ENCODE measurements at regions not wholly inside any gene's neighbourhood (a gene's known extent, or its start where the extent isn't known, plus 50 kb on each side); places are given as distances from the start of the nearest gene placed in this dataset.

DNA sequence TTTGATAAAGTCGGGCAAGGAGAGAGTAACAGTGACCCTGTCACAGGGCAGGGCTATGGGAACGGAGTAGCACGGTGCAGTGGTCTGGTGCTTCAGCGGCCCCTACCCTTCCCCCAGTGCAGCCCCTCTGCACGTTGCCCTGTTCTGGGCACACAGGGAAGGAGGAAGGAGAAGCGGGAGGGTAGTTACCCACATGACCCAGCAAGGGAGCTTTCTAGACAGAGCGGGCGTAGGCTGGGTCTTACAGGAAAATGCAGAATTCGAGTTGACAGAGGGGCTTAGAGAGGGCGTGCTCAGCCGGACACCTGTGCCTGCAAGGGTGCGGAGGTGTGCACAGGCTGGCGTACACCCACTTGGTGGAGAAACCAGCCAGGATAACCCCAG is 341.2 kb downstream of the NPHP4 start:
- DNase-seq: no peak

DNA sequence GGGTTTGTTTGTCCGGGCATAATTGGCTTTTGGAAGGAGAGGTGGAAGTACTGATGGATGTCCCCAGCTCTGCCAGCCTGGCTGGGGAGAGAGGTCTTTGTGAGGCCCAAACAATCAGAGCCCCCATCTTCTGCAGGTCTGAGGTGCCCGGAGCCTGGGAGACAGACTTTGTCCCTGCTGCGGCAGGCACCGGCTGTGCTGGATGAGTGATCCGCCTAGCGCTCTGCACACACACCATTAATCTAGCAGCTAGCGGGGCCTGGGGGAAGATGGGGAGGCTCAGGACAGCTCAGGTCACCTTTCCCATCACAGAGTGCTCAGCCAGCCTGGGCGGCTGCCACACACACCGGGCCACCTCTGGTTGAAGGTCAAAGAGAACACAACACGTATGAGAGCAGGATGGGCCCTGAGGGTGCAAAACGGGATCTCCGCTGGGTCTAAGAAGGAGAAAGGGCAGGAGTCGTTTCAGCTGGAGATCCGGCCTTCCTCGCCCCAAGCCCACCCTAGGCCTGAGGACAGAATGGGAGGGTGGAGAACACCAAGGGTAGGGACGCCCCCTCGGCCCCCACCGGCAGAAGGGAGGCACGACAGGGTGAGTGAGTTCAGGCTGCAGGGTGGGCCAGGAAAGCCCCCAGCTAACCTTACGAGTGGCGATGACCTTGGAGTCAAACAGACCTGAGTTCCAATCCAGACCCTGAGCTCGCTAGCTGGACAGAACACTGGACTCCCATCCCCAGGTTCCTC is 341.8 kb downstream of the NPHP4 start:
- no peak for DNase-seq

DNA sequence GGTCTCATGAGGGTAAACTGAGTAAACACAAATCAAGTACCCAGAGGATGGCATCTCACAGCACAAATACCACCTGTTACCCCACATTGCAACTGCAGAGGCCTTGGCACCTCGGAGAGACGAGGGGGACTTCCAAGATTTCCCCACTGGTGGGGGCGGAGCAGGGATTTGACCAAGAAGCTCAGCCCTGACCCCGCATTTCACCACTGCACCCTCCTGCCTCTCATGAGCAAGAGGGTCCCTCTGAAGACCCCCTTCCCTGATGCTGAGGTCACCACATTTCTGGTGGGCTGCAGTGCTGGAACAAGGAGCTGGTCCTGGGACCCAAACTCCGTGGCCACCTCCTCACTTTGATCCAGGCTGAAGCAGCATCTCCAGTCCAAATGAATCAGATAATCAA is 342.4 kb downstream of the NPHP4 start:
- no peak for DNase-seq

GRCh38 chr1:5649166-5649551 is 343.1 kb downstream of the NPHP4 start:
- no peak for DNase-seq

GRCh38 chr1:5648410-5649165 is 343.6 kb downstream of the NPHP4 start:
- no peak for DNase-seq

GRCh38 chr1:5647234-5647633 is 345.0 kb downstream of the NPHP4 start:
- no peak for DNase-seq

DNA sequence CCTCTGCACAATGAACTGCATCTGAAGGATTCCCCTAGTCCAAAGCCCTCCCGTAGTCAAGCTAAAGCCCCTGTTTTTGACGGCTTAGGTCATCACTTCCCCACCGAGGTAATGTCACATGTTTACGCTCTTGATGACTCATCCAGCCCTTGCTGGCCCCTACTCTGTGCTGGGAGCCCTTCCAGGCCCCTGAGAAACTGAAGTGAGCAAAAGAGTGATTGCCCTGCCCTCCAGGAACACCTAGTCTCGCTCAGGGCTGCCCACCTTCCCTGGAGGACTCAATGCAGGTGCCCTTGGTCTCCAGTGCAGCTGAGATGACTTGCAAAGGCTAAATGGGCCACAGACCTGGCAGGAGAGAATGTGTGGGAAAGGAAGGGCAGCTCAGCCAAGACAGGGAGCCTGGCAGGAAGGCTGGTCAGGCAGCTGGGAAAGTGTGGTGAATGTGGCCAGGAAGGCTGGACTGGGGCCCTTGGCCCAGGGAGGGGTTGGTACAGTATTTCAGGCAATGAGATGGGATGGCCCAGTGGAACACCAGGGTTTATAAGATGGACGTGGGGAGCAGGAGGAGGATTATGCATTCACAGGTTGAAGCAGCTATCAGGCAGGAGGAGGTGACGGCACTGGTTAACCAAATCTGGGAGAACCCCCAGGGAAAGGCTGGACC is 345.6 kb downstream of the NPHP4 start:
- DNase-seq: no peak

DNA sequence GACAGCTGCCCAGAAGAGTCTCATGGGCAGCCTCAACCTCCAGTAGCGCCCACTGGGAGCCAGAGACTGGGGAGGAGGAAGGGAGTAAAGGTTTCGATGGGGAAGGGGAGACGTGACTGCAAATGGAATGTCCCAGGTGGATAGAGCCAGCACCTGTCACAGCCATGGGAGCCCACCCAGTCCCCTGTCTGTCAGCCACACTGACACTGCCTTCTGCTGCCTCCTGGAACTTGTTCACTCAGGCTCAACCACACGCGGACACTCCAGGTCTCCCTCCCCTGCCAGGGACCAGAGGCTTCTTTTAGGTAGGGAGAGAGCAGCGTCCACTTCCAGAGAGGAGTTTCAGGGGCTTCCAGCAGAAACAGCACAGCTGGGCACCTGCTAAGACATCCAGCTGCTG is 346.3 kb downstream of the NPHP4 start:
- DNase-seq: no peak

DNA sequence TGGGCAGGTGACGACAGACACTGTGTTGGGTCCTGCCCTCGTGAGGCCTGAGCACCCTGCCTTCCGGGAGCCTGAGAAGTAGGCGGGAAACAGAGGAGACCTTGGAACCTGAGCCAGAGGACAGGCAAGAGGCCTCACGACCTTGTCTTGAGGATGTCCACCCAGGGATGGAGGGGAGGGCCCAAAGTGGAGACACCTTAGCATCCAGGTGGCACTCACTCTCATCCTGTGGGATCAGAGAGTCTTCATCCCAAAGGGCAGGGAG is 347.2 kb downstream of the NPHP4 start:
- DNase-seq: no peak

DNA sequence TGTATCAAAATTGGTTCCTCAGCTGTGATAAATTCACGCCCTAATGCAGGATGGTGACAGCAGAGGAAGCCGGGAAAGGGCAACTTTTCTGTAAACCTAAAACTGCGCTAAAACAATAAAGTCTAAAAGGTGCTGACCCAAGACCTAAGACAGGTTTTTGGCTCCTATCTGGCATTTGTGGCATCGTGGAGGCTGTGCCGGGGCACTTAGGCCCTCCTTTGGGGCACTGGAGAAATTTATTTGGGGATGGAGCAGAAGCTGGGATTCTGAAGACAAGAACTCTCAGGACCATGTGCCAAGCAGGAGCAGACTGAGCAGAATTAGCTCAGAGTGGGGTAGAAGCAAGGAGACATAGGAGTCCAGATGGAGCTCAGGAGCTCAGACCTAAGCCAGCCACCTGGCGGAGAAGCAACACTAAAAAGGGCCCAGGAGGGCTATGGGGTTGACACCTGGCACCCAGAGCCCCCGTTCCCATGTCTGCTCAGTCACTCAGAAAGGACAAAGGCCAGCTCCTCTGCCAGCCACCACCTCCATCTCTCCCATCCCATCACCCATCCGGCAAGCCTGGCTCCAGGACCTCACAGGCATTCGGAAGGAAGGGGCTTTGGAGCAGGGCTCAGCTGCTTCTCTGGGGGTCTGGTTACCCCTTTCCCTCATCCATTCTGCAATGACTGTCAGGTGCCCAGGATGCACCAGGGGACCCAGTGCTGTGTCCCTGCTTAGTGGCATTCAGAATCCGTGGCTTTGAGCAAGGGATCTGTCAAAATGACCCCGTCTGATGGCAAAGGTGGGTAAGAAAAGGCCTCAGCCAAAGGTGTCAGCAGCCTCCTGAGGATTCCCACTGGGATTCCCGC is 347.7 kb downstream of the NPHP4 start:
- no peak for DNase-seq

GRCh38 chr1:5643360-5644107 is 348.7 kb downstream of the NPHP4 start:
- DNase-seq: no peak

- no peak for DNase-seq
Observed at GRCh38 chr1:5640845-5641244, 351.4 kb downstream of the NPHP4 start.

DNA sequence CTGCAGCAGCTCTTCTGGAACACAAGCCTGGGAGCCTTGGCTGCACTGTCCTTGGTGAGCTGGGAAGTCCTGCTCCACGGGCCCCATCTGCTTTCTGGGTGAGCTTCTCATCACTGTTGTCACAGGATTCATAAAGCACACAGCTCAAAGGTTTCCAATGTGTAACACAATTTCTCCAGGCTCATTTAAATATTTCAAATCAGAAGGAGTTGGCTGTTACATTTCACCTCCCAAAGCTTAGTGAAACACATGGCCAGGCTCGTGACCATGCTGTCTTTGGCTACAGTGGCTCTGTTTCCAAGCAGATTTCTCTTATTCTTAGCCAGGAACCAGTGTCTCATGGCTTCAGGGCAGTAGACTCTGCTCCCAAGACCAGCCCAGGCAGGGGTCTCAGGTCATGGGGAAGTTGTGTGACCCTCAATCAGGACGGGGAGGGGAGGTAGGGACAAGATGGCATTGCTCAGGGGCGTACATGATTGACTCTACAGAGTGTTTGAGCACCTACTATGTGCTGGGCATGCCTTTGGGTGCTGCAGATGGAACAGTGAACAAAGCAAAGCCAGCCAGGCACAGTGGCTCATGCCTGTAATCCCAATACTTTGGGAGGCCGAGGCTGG is 353.0 kb downstream of the NPHP4 start:
- DNase-seq: no peak

- no peak for DNase-seq
Observed at GRCh38 chr1:5638582-5638981, 353.6 kb downstream of the NPHP4 start.

GRCh38 chr1:5637171-5637570 is 355.1 kb downstream of the NPHP4 start:
- DNase-seq: no peak

DNA sequence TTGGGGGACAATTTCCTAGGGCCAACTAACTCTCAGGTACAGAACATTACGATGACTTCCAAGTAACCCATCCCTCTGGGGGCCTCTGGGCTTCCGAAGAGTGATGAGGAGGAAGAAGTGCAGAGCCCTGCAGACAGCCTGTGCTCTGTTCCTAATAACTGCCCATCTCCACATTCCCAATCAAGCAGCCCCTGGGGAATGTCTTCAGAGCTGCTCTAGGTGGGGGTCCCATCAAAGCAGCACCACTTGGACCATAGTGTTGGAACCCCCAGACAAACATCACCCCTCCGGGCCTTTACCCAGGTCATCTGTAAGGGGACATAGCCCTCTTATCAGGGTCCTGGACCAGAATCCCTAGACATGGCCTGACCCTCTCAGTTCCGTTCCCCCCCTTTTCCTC is 357.3 kb downstream of the NPHP4 start:
- DNase-seq: no peak

GRCh38 chr1:5632814-5633213 is 359.4 kb downstream of the NPHP4 start:
- no peak for DNase-seq

GRCh38 chr1:5632224-5632623 is 360.0 kb downstream of the NPHP4 start:
- DNase-seq: no peak

- DNase-seq: no peak
Observed at GRCh38 chr1:5628416-5628815, 363.8 kb downstream of the NPHP4 start.

GRCh38 chr1:5623399-5623798 is 368.8 kb downstream of the NPHP4 start:
- no peak for DNase-seq

- no peak for DNase-seq
Observed at GRCh38 chr1:5622412-5622811, 369.8 kb downstream of the NPHP4 start.

- DNase-seq: no peak
Observed at GRCh38 chr1:5621692-5622091, 370.5 kb downstream of the NPHP4 start.

All from NCI-H1436 (cell line).